ENCODE measurements at regions not wholly inside any gene's neighbourhood (a gene's known extent, or its start where the extent isn't known, plus 50 kb on each side); places are given as distances from the start of the nearest gene placed in this dataset.

GRCh38 chr13:44306371-44307192 lies 67.0 kb upstream of the SERP2 start:
- Histone ChIP-seq H3F3A (ENCODE audit: low read depth) (no peaks in the 10 kb centered on the region), H3K9me2 (replicated peaks; ENCODE audit: low read depth, low read length) (no peaks in the 10 kb centered on the region), H2AFZ (ENCODE audit: low read length) (no peak overlapping the region), H3K27me3 (ENCODE audit: insufficient read depth, low read length, poor library complexity, severe bottlenecking) (no peaks in the 10 kb centered on the region), H3K9me3 (ENCODE audit: insufficient read depth, low read depth, low read length) (no peaks in the 10 kb centered on the region), H3K36me3 (ENCODE audit: insufficient read depth, low read length) (no peaks in the 10 kb centered on the region), H3K79me2 (ENCODE audit: insufficient read depth, low read length) (no peaks in the 10 kb centered on the region), H3K9ac (ENCODE audit: low read depth, low read length, poor library complexity, severe bottlenecking) (no peak overlapping the region), H3K4me2 (ENCODE audit: low read depth, low read length, poor library complexity, severe bottlenecking) (no peak overlapping the region), H3K4me3 (ENCODE audit: low read length, poor library complexity, severe bottlenecking) (no peak overlapping the region), H3K4me1 (ENCODE audit: insufficient read depth, low read length, poor library complexity, severe bottlenecking) (no peaks in the 10 kb centered on the region), H4K20me1 (ENCODE audit: insufficient read depth, low read length, poor library complexity, severe bottlenecking) (no peaks in the 10 kb centered on the region)
- TF ChIP-seq EZH2phosphoT487 (IDR thresholded peaks at IDR 0.05; ENCODE audit: borderline replicate concordance) (no peak), CTCF (conservative IDR thresholded peaks at IDR 0.05; ENCODE audit: low read length) (no peak)

GRCh38 chr13:44307255-44307654 lies 66.4 kb upstream of the SERP2 start:
- no peaks in the 10 kb centered on the region for H4K20me1 ChIP-seq (ENCODE audit: insufficient read depth, low read length, poor library complexity, severe bottlenecking)
- no peaks in the 10 kb centered on the region for H3K9me2 ChIP-seq (replicated peaks; ENCODE audit: low read depth, low read length)
- no peak overlapping the region for H3K4me3 ChIP-seq (ENCODE audit: low read length, poor library complexity, severe bottlenecking)
- H2AFZ ChIP-seq (ENCODE audit: low read length), result no peak overlapping the region
- no peaks in the 10 kb centered on the region for H3K4me1 ChIP-seq (ENCODE audit: insufficient read depth, low read length, poor library complexity, severe bottlenecking)
- H3F3A ChIP-seq (ENCODE audit: low read depth), result no peaks in the 10 kb centered on the region
- no peak overlapping the region for H3K9ac ChIP-seq (ENCODE audit: low read depth, low read length, poor library complexity, severe bottlenecking)
- H3K27me3 ChIP-seq (ENCODE audit: insufficient read depth, low read length, poor library complexity, severe bottlenecking), result no peaks in the 10 kb centered on the region
- H3K79me2 ChIP-seq (ENCODE audit: insufficient read depth, low read length), result no peaks in the 10 kb centered on the region
- TF ChIP-seq CTCF (conservative IDR thresholded peaks at IDR 0.05; ENCODE audit: low read length) (no peak), EZH2phosphoT487 (IDR thresholded peaks at IDR 0.05; ENCODE audit: borderline replicate concordance) (no peak)
- no peak overlapping the region for H3K4me2 ChIP-seq (ENCODE audit: low read depth, low read length, poor library complexity, severe bottlenecking)
- no peaks in the 10 kb centered on the region for H3K36me3 ChIP-seq (ENCODE audit: insufficient read depth, low read length)
- H3K9me3 ChIP-seq (ENCODE audit: insufficient read depth, low read depth, low read length), result no peaks in the 10 kb centered on the region

GRCh38 chr13:44307844-44308243 lies 65.8 kb upstream of the SERP2 start:
- Histone ChIP-seq H2AFZ (ENCODE audit: low read length) (no peak overlapping the region), H3K9ac (ENCODE audit: low read depth, low read length, poor library complexity, severe bottlenecking) (no peak overlapping the region), H4K20me1 (ENCODE audit: insufficient read depth, low read length, poor library complexity, severe bottlenecking) (no peaks in the 10 kb centered on the region), H3K9me3 (ENCODE audit: insufficient read depth, low read depth, low read length) (no peaks in the 10 kb centered on the region), H3K27me3 (ENCODE audit: insufficient read depth, low read length, poor library complexity, severe bottlenecking) (no peaks in the 10 kb centered on the region), H3K36me3 (ENCODE audit: insufficient read depth, low read length) (no peaks in the 10 kb centered on the region), H3F3A (ENCODE audit: low read depth) (no peaks in the 10 kb centered on the region), H3K4me1 (ENCODE audit: insufficient read depth, low read length, poor library complexity, severe bottlenecking) (no peaks in the 10 kb centered on the region), H3K79me2 (ENCODE audit: insufficient read depth, low read length) (no peaks in the 10 kb centered on the region), H3K4me3 (ENCODE audit: low read length, poor library complexity, severe bottlenecking) (no peak overlapping the region), H3K4me2 (ENCODE audit: low read depth, low read length, poor library complexity, severe bottlenecking) (no peak overlapping the region), H3K9me2 (replicated peaks; ENCODE audit: low read depth, low read length) (no peaks in the 10 kb centered on the region)
- TF ChIP-seq EZH2phosphoT487 (IDR thresholded peaks at IDR 0.05; ENCODE audit: borderline replicate concordance) (no peak), CTCF (conservative IDR thresholded peaks at IDR 0.05; ENCODE audit: low read length) (no peak)
